Glutamatergic neuron (in vitro differentiated cells): ENCODE measurements at regions not wholly inside any gene's neighbourhood (a gene's known extent, or its start where the extent isn't known, plus 50 kb on each side); places are given as distances from the start of the nearest gene placed in this dataset.

ENCODE experiments used
- DNase-seq: peaks from one replicate; pipeline ENCODE4 v3.0.0; 2022
- H3K27ac Mint-ChIP-seq: one replicate; pipeline ENCODE4 v1.8.0; 2020; ENCODE audit warnings: mild to moderate bottlenecking, mixed read lengths, inconsistent platforms; ENCODE audit not compliant: unreplicated experiment
- H3K27me3 Mint-ChIP-seq: one replicate; pipeline ENCODE4 v1.8.0; 2020; ENCODE audit warnings: mild to moderate bottlenecking, moderate library complexity, mixed read lengths, inconsistent platforms; ENCODE audit not compliant: unreplicated experiment
- H3K36me3 Mint-ChIP-seq: one replicate; pipeline ENCODE4 v1.8.0; 2020; ENCODE audit warnings: mild to moderate bottlenecking, mixed read lengths, inconsistent platforms; ENCODE audit not compliant: unreplicated experiment
- H3K4me1 Mint-ChIP-seq: one replicate; pipeline ENCODE4 v1.8.0; 2020; ENCODE audit warnings: mild to moderate bottlenecking, low read depth, mixed read lengths, inconsistent platforms; ENCODE audit not compliant: unreplicated experiment
- H3K4me3 Mint-ChIP-seq: one replicate; pipeline ENCODE4 v1.8.0; 2020; ENCODE audit warnings: mild to moderate bottlenecking, mixed read lengths, inconsistent platforms; ENCODE audit not compliant: unreplicated experiment
- H3K9me3 Mint-ChIP-seq: one replicate; pipeline ENCODE4 v1.8.0; 2020; ENCODE audit warnings: mild to moderate bottlenecking, moderate library complexity, mixed read lengths, inconsistent platforms; ENCODE audit not compliant: unreplicated experiment
- TF ChIP-seq, protein P1 (sequence below): fragments of 200-600 bp; sonication (generic); IDR thresholded peaks from one replicate; pipeline ENCODE4 v1.5.0; 2021; ENCODE audit not compliant: partially characterized antibody, unreplicated experiment

GRCh38 chr6:4574007-4574406 is 202.2 kb upstream of the CDYL start:
- Mint-ChIP-seq H3K27me3 (no peaks in the 10 kb centered on the region), H3K36me3 (peaks cover 19% of the 10 kb centered on the region), H3K4me3 (no peak overlapping the region), H3K9me3 (peaks cover 3% of the 10 kb centered on the region), H3K27ac (no peak overlapping the region), H3K4me1 (no peaks in the 10 kb centered on the region)
- TF ChIP-seq, protein P1, sequence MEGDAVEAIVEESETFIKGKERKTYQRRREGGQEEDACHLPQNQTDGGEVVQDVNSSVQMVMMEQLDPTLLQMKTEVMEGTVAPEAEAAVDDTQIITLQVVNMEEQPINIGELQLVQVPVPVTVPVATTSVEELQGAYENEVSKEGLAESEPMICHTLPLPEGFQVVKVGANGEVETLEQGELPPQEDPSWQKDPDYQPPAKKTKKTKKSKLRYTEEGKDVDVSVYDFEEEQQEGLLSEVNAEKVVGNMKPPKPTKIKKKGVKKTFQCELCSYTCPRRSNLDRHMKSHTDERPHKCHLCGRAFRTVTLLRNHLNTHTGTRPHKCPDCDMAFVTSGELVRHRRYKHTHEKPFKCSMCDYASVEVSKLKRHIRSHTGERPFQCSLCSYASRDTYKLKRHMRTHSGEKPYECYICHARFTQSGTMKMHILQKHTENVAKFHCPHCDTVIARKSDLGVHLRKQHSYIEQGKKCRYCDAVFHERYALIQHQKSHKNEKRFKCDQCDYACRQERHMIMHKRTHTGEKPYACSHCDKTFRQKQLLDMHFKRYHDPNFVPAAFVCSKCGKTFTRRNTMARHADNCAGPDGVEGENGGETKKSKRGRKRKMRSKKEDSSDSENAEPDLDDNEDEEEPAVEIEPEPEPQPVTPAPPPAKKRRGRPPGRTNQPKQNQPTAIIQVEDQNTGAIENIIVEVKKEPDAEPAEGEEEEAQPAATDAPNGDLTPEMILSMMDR, result no peak
- no peak for DNase-seq

- H3K9me3 Mint-ChIP-seq, result peaks cover 4% of the 10 kb centered on the region
- H3K4me1 Mint-ChIP-seq, result no peaks in the 10 kb centered on the region
- TF ChIP-seq, protein P1, result no peak
- peaks cover 1% of the 10 kb centered on the region for H3K27me3 Mint-ChIP-seq
- no peak overlapping the region for H3K4me3 Mint-ChIP-seq
- DNase-seq, result no peak
- no peak overlapping the region for H3K27ac Mint-ChIP-seq
- peaks cover 19% of the 10 kb centered on the region for H3K36me3 Mint-ChIP-seq
Measured at GRCh38 chr6:4571011-4571410, 205.2 kb upstream of the CDYL start.

GRCh38 chr6:4568138-4568537 is 208.1 kb upstream of the CDYL start:
- H3K9me3 Mint-ChIP-seq, result peaks cover 6% of the 10 kb centered on the region
- H3K4me3 Mint-ChIP-seq, result no peak overlapping the region
- peaks cover 7% of the 10 kb centered on the region for H3K4me1 Mint-ChIP-seq
- TF ChIP-seq, protein P1, result no peak
- H3K27me3 Mint-ChIP-seq, result peaks cover 3% of the 10 kb centered on the region
- peaks cover 14% of the 10 kb centered on the region for H3K36me3 Mint-ChIP-seq
- DNase-seq, result no peak
- H3K27ac Mint-ChIP-seq, result no peak overlapping the region

DNA sequence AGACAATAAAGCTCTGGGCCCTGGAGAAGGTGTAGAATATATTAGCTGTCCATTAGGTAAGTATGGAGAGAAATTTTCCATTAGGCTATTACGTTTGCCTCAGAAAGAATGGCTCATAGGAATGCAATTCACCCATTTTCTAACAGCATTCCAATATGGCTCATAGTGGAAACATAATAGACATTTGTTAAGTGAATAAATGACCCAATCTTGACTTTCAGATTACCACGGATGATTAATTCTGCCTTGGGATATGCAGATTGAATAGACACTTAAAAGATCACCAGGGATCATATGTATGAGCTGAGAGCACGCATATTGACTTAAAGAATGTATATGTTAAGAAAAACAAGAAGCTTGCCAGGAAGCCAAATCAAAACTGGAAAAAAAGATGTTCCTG is 209.1 kb upstream of the CDYL start:
- no peak overlapping the region for H3K27ac Mint-ChIP-seq
- no peak for DNase-seq
- H3K27me3 Mint-ChIP-seq, result peaks cover 3% of the 10 kb centered on the region
- peaks cover 12% of the 10 kb centered on the region for H3K4me1 Mint-ChIP-seq
- TF ChIP-seq, protein P1, result no peak
- H3K4me3 Mint-ChIP-seq, result no peak overlapping the region
- H3K36me3 Mint-ChIP-seq, result peaks cover 14% of the 10 kb centered on the region
- H3K9me3 Mint-ChIP-seq, result peaks cover 6% of the 10 kb centered on the region

GRCh38 chr6:4565301-4566250 is 210.6 kb upstream of the CDYL start:
- Mint-ChIP-seq H3K9me3 (peaks cover 3% of the 10 kb centered on the region), H3K36me3 (peaks cover 7% of the 10 kb centered on the region), H3K27me3 (peaks cover 3% of the 10 kb centered on the region), H3K4me3 (no peak overlapping the region), H3K27ac (no peak overlapping the region), H3K4me1 (peaks cover 12% of the 10 kb centered on the region)
- no peak for DNase-seq
- TF ChIP-seq, protein P1, result no peak
